HCT116 (cell line): ENCODE measurements at regions not wholly inside any gene's neighbourhood (a gene's known extent, or its start where the extent isn't known, plus 50 kb on each side); places are given as distances from the start of the nearest gene placed in this dataset.
A peak's percentile ranks its signal among the peaks of the same experiment; 100 is the strongest.

ENCODE experiments used
- CTCF ChIP-seq, 3 experiments: fragments of 200-600 bp in 1 of 3; sonication (generic) in 1 of 3; IDR thresholded peaks in 2 of 3; conservative IDR thresholded peaks in 1 of 3; 2 replicates each; pipeline ENCODE4 v1.5.1; 2012 to 2017; ENCODE audit warnings: low read depth in 2 of 3, low read length in 2 of 3, antibody characterized with exemption in 1 of 3, borderline replicate concordance in 1 of 3, control low read depth in 1 of 3, mild to moderate bottlenecking in 1 of 3, mixed read lengths in 1 of 3, mixed run types in 1 of 3, moderate library complexity in 1 of 3; ENCODE audit not compliant: insufficient read depth in 1 of 3
- POLR2A ChIP-seq: IDR thresholded peaks from 2 replicates; pipeline ENCODE4 v1.7.0; 2011; ENCODE audit warnings: borderline replicate concordance; ENCODE audit not compliant: insufficient read depth, insufficient read length; ENCODE audit errors: extremely low read depth
- RAD21 ChIP-seq: IDR thresholded peaks from 2 replicates; pipeline ENCODE4 v1.6.1; 2012; ENCODE audit warnings: low read depth, mild to moderate bottlenecking
- REST ChIP-seq: IDR thresholded peaks from 2 replicates; pipeline ENCODE4 v1.6.1; 2012; ENCODE audit warnings: low read depth
- ZNF274 ChIP-seq: fragments of 200-500 bp; sonication (Bioruptor generic); IDR thresholded peaks from 2 replicates; pipeline ENCODE4 v1.6.1; 2014; ENCODE audit warnings: mild to moderate bottlenecking, low read depth, low read length, inconsistent platforms

GRCh38 chr2:199596549-199596948 is 138.8 kb upstream of the SATB2 start:
- no peak for TF ChIP-seq REST
- TF ChIP-seq CTCF (IDR thresholded peaks at IDR 0.05 in 2 of 3, conservative IDR thresholded peaks at IDR 0.05 in 1 of 3; ENCODE audit: borderline replicate concordance in 1 of 3, insufficient read depth in 1 of 3, low read depth in 2 of 3, low read length in 2 of 3): peak; percentile 26 to 72 (median 72); a peak in 5 of 6 replicates
- peak; percentile 50 for TF ChIP-seq RAD21
- TF ChIP-seq POLR2A: no peak
- TF ChIP-seq ZNF274: no peak
